IMR-90 (cell line): ENCODE measurements at regions not wholly inside any gene's neighbourhood (a gene's known extent, or its start where the extent isn't known, plus 50 kb on each side); places are given as distances from the start of the nearest gene placed in this dataset.

ENCODE experiments used
- ATAC-seq: fragments of 200-7000 bp; cut with Tn5 transposase; 2 replicates; pipeline ENCODE4 v1.9.1; 2020; ENCODE audit warnings: low read depth, mild to moderate bottlenecking, moderate library complexity
- BruUV-seq: library from RNA; stranded (reverse); fragments of 400-500 nt; replicated peaks from 2 replicates; lab custom pipeline; 2021; lab: Mats Ljungman, UMichigan
- CTCF ChIA-PET: fragments of 300-600 bp; formaldehyde crosslinking; extraction: SDS; loops from one replicate; lab custom pipeline; 2021; ENCODE audit warnings: antibody characterized with exemption; lab: Yijun Ruan, JAX
- POLR2A ChIA-PET: fragments of 300-600 bp; sonication (Branson Sonifier 250); formaldehyde crosslinking; loops from one replicate; lab custom pipeline; 2022; ENCODE audit warnings: antibody characterized with exemption; ENCODE audit not compliant: unreplicated experiment; lab: Charles Lee
- DNase-seq: peaks from one replicate; pipeline ENCODE4 v3.0.0; 2013
- H2AFZ ChIP-seq: replicated peaks from 2 replicates; pipeline ENCODE3; 2013; ENCODE audit warnings: low read length, mild to moderate bottlenecking; ENCODE audit not compliant: poor library complexity
- H2AK5ac ChIP-seq: 2 replicates; pipeline ENCODE4 v1.6.1; 2013; ENCODE audit warnings: low read depth, low read length, inconsistent platforms
- H2AK9ac ChIP-seq: replicated peaks from 2 replicates; pipeline ENCODE3; 2013; ENCODE audit warnings: mild to moderate bottlenecking, low read depth, low read length, moderate library complexity; ENCODE audit not compliant: poor library complexity
- H2BK120ac ChIP-seq: 2 replicates; pipeline ENCODE4 v1.6.1; 2013; ENCODE audit warnings: low read depth, low read length, inconsistent platforms
- H2BK15ac ChIP-seq: 3 replicates; pipeline ENCODE4 v1.6.1; 2013; ENCODE audit warnings: low read depth, low read length, inconsistent platforms
- H2BK20ac ChIP-seq: 2 replicates; pipeline ENCODE4 v1.6.1; 2013; ENCODE audit warnings: low read depth, mild to moderate bottlenecking, inconsistent platforms, low read length, moderate library complexity
- H2BK5ac ChIP-seq: 2 replicates; pipeline ENCODE4 v1.6.1; 2013; ENCODE audit warnings: mild to moderate bottlenecking, low read depth, low read length, inconsistent platforms; ENCODE audit not compliant: poor library complexity, severe bottlenecking
- H3K14ac ChIP-seq: replicated peaks from 2 replicates; pipeline ENCODE4 v1.6.1; 2013; ENCODE audit warnings: low read depth, low read length, inconsistent platforms
- H3K18ac ChIP-seq: 2 replicates; pipeline ENCODE4 v1.6.1; 2013; ENCODE audit warnings: low read depth, low read length, control low read depth
- H3K23ac ChIP-seq: 2 replicates; pipeline ENCODE4 v1.6.1; 2013; ENCODE audit warnings: low read depth, low read length, inconsistent platforms
- H3K27ac ChIP-seq: 2 replicates; pipeline ENCODE4 v1.5.1; 2013; ENCODE audit warnings: mild to moderate bottlenecking, control low read depth, low read length; ENCODE audit not compliant: insufficient read depth
- H3K27me3 ChIP-seq: 2 replicates; pipeline ENCODE4 v1.6.1; 2013; ENCODE audit warnings: low read length; ENCODE audit not compliant: control insufficient read depth, insufficient read depth
- H3K36me3 ChIP-seq: 2 replicates; pipeline ENCODE4 v1.6.1; 2013; ENCODE audit warnings: low read length, mixed read lengths; ENCODE audit not compliant: control insufficient read depth, insufficient read depth
- H3K4ac ChIP-seq: 2 replicates; pipeline ENCODE4 v1.6.1; 2013; ENCODE audit warnings: low read depth, low read length, inconsistent platforms
- H3K4me1 ChIP-seq: 2 replicates; pipeline ENCODE4 v1.6.1; 2013; ENCODE audit warnings: low read length, mixed read lengths; ENCODE audit not compliant: control insufficient read depth, insufficient read depth
- H3K4me2 ChIP-seq: 2 replicates; pipeline ENCODE4 v1.6.1; 2013; ENCODE audit warnings: low read depth, mild to moderate bottlenecking, control low read depth, low read length, moderate library complexity
- H3K4me3 ChIP-seq: 2 replicates; pipeline ENCODE4 v1.5.1; 2013; ENCODE audit warnings: low read depth, mild to moderate bottlenecking, control low read depth, low read length, moderate library complexity; ENCODE audit not compliant: insufficient read depth
- H3K56ac ChIP-seq: 2 replicates; pipeline ENCODE4 v1.6.1; 2013; ENCODE audit warnings: low read length, inconsistent platforms; ENCODE audit not compliant: insufficient read depth; ENCODE audit errors: extremely low read depth
- H3K79me1 ChIP-seq, 2 experiments: 2 replicates each; pipeline ENCODE4 v1.6.1; 2013; ENCODE audit warnings: low read length in 2 of 2, inconsistent platforms in 1 of 2, low read depth in 1 of 2
- H3K9ac ChIP-seq: 2 replicates; pipeline ENCODE4 v1.6.1; 2013; ENCODE audit warnings: low read depth, low read length, control low read depth
- H3K9me1 ChIP-seq: 2 replicates; pipeline ENCODE4 v1.6.1; 2013; ENCODE audit warnings: low read length, inconsistent platforms; ENCODE audit not compliant: insufficient read depth
- H3K9me3 ChIP-seq: 2 replicates; pipeline ENCODE4 v1.6.1; 2013; ENCODE audit warnings: low read length; ENCODE audit not compliant: control insufficient read depth, insufficient read depth
- H4K20me1 ChIP-seq: 2 replicates; pipeline ENCODE4 v1.6.1; 2013; ENCODE audit warnings: low read length, inconsistent platforms; ENCODE audit not compliant: insufficient read depth
- H4K5ac ChIP-seq: 2 replicates; pipeline ENCODE4 v1.6.1; 2013; ENCODE audit warnings: mild to moderate bottlenecking, low read depth, low read length, control low read depth
- H4K8ac ChIP-seq, 2 experiments: 2 replicates each; pipeline ENCODE4 v1.6.1; 2013; ENCODE audit warnings: low read depth in 2 of 2, low read length in 2 of 2, control low read depth in 1 of 2, inconsistent platforms in 1 of 2
- H4K91ac ChIP-seq: 2 replicates; pipeline ENCODE4 v1.6.1; 2013; ENCODE audit warnings: low read depth, low read length, inconsistent platforms; ENCODE audit not compliant: insufficient read depth
- BHLHE40 ChIP-seq: fragments of 150-350 bp; IDR thresholded peaks from 2 replicates; pipeline ENCODE4 v1.6.1; 2016; ENCODE audit warnings: mild to moderate bottlenecking, low read depth, low read length
- CEBPB ChIP-seq: IDR thresholded peaks from 2 replicates; pipeline ENCODE4 v1.6.1; 2012; ENCODE audit warnings: low read depth, low read length, improper control_type of control experiment
- CHD1 ChIP-seq: IDR thresholded peaks from 2 replicates; pipeline ENCODE4 v1.6.1; 2012; ENCODE audit warnings: low read depth, low read length, improper control_type of control experiment
- FOS ChIP-seq: fragments of 150-350 bp; IDR thresholded peaks from 2 replicates; pipeline ENCODE4 v1.6.1; 2016; ENCODE audit warnings: low read depth, low read length
- MAFK ChIP-seq: IDR thresholded peaks from 2 replicates; pipeline ENCODE4 v1.6.1; 2012; ENCODE audit warnings: low read depth, low read length, improper control_type of control experiment
- MAZ ChIP-seq: IDR thresholded peaks from 2 replicates; pipeline ENCODE4 v1.6.1; 2012; ENCODE audit warnings: low read depth, mild to moderate bottlenecking, low read length, improper control_type of control experiment, moderate library complexity, borderline replicate concordance
- MXI1 ChIP-seq: IDR thresholded peaks from 2 replicates; pipeline ENCODE4 v1.6.1; 2012; ENCODE audit warnings: low read depth, mild to moderate bottlenecking, low read length, moderate library complexity, borderline replicate concordance
- NFE2L2 ChIP-seq: fragments of 150-350 bp; IDR thresholded peaks from 2 replicates; pipeline ENCODE4 v1.6.1; 2016; ENCODE audit warnings: low read depth, mild to moderate bottlenecking, low read length
- POLR2A ChIP-seq: IDR thresholded peaks from 2 replicates; pipeline ENCODE4 v1.6.1; 2012; ENCODE audit warnings: mild to moderate bottlenecking, low read depth, low read length
- RAD21 ChIP-seq: IDR thresholded peaks from 2 replicates; pipeline ENCODE4 v1.6.1; 2012; ENCODE audit warnings: low read length, improper control_type of control experiment
- RCOR1 ChIP-seq: IDR thresholded peaks from 2 replicates; pipeline ENCODE4 v1.6.1; 2012; ENCODE audit warnings: mild to moderate bottlenecking, low read length, improper control_type of control experiment; ENCODE audit not compliant: insufficient replicate concordance
- RFX5 ChIP-seq: IDR thresholded peaks from 2 replicates; pipeline ENCODE4 v1.8.0; 2012; ENCODE audit warnings: low read depth, mild to moderate bottlenecking, low read length, moderate library complexity
- SMC3 ChIP-seq: fragments of 150-350 bp; IDR thresholded peaks from 2 replicates; pipeline ENCODE4 v1.6.1; 2016; ENCODE audit warnings: low read depth, mild to moderate bottlenecking, antibody characterized with exemption, low read length, moderate library complexity
- WGBS, 2 experiments: methylation state at CpG; one replicate each; pipeline versions ENCODE4 v1.1.5 to v1.1.7; 2013; ENCODE audit warnings: missing lambda C conversion rate in 2 of 2; ENCODE audit not compliant: insufficient read length in 1 of 2; ENCODE audit errors: extremely low coverage in 2 of 2; 5-methylcytosine and 5-hydroxymethylcytosine counted together
- dilution Hi-C: fragments of 300-500 bp; cut with HindIII; formaldehyde crosslinking; loops from one replicate; pipeline ENCODE4 v1.14.3; 2018; ENCODE audit warnings: low sequenced_read_pairs; ENCODE audit not compliant: unreplicated experiment
- in situ Hi-C: fragments of 300-500 bp; cut with MboI; formaldehyde crosslinking; loops from 3 replicates; pipeline ENCODE4 v1.14.3; 2019; ENCODE audit warnings: low sequenced_read_pairs, inconsistent platforms, mixed read lengths
- intact Hi-C: fragments of 100-400 bp; cut with micrococcal nuclease; formaldehyde crosslinking; loops from 2 replicates; pipeline ENCODE4 v1.10.0; 2022
- TF ChIP-seq, protein P1 (sequence below): conservative IDR thresholded peaks from 2 replicates; pipeline ENCODE4 v1.5.1; 2012; ENCODE audit warnings: mild to moderate bottlenecking, low read depth, low read length, improper control_type of control experiment
- TF ChIP-seq, protein P2 (sequence below): fragments of 150-350 bp; IDR thresholded peaks from 2 replicates; pipeline ENCODE4 v1.6.1; 2017; ENCODE audit warnings: mild to moderate bottlenecking, antibody characterized with exemption, low read length, low read depth
- TF ChIP-seq, protein P3 (sequence below): fragments of 150-350 bp; IDR thresholded peaks from 2 replicates; pipeline ENCODE4 v1.6.1; 2016; ENCODE audit warnings: low read depth, mild to moderate bottlenecking, low read length, moderate library complexity, borderline replicate concordance

DNA sequence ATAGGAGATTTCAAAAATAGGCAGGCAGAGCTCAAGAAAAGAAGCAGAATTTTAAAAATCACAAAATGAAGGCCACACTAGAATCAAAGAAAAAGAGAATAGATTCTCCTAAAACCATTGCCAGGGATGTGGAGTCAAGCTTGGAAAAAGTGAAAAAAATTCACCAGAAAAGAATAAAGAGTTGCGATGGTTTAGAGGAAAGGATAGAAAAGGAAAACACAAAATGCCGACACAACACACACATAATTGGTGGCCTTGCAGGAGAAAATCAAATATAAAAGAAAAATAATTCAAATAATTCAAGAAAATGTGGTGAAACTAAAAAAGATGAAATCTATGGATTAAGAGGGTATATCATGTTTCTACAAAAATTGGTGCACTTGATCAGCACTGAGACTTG, 181.6 kb upstream of the C14orf180 start:
- ChIA-PET POLR2A (no interaction called here), CTCF (no interaction called here)
- TF ChIP-seq, protein P1, sequence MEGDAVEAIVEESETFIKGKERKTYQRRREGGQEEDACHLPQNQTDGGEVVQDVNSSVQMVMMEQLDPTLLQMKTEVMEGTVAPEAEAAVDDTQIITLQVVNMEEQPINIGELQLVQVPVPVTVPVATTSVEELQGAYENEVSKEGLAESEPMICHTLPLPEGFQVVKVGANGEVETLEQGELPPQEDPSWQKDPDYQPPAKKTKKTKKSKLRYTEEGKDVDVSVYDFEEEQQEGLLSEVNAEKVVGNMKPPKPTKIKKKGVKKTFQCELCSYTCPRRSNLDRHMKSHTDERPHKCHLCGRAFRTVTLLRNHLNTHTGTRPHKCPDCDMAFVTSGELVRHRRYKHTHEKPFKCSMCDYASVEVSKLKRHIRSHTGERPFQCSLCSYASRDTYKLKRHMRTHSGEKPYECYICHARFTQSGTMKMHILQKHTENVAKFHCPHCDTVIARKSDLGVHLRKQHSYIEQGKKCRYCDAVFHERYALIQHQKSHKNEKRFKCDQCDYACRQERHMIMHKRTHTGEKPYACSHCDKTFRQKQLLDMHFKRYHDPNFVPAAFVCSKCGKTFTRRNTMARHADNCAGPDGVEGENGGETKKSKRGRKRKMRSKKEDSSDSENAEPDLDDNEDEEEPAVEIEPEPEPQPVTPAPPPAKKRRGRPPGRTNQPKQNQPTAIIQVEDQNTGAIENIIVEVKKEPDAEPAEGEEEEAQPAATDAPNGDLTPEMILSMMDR, result no peak
- TF ChIP-seq CEBPB (no peak), MXI1 (no peak), MAFK (no peak), BHLHE40 (no peak), SMC3 (no peak), FOS (no peak), CHD1 (no peak), POLR2A (no peak), RAD21 (no peak), NFE2L2 (no peak), RCOR1 (no peak), MAZ (no peak), RFX5 (no peak)
- TF ChIP-seq, protein P2, sequence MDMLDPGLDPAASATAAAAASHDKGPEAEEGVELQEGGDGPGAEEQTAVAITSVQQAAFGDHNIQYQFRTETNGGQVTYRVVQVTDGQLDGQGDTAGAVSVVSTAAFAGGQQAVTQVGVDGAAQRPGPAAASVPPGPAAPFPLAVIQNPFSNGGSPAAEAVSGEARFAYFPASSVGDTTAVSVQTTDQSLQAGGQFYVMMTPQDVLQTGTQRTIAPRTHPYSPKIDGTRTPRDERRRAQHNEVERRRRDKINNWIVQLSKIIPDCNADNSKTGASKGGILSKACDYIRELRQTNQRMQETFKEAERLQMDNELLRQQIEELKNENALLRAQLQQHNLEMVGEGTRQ, result no peak
- TF ChIP-seq, protein P3, sequence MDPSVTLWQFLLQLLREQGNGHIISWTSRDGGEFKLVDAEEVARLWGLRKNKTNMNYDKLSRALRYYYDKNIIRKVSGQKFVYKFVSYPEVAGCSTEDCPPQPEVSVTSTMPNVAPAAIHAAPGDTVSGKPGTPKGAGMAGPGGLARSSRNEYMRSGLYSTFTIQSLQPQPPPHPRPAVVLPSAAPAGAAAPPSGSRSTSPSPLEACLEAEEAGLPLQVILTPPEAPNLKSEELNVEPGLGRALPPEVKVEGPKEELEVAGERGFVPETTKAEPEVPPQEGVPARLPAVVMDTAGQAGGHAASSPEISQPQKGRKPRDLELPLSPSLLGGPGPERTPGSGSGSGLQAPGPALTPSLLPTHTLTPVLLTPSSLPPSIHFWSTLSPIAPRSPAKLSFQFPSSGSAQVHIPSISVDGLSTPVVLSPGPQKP, result no peak
- H3K14ac ChIP-seq, result no peak overlapping the region
- no peak overlapping the region for H2BK120ac ChIP-seq
- no peaks in the 10 kb centered on the region for H3K27me3 ChIP-seq
- no peak for ATAC-seq
- H4K20me1 ChIP-seq, result no peaks in the 10 kb centered on the region
- no peak overlapping the region for H3K23ac ChIP-seq
- no peak overlapping the region for H2BK20ac ChIP-seq
- H3K9me3 ChIP-seq, result peaks cover 46% of the 10 kb centered on the region
- H4K5ac ChIP-seq, result no peak overlapping the region
- H2AK5ac ChIP-seq, result no peak overlapping the region
- H3K9me1 ChIP-seq, result no peaks in the 10 kb centered on the region
- no peaks in the 10 kb centered on the region for H3K79me1 ChIP-seq
- H2AK9ac ChIP-seq, result no peak overlapping the region
- no peak overlapping the region for H3K4me2 ChIP-seq
- no peak overlapping the region for H4K8ac ChIP-seq
- no peak overlapping the region for H3K4me3 ChIP-seq
- no peak overlapping the region for H4K91ac ChIP-seq
- no peak for DNase-seq
- H3K18ac ChIP-seq, result no peak overlapping the region
- dilution Hi-C loops (no loop called here), in situ Hi-C loops (no loop called here), intact Hi-C loops (no loop called here)
- BruUV-seq, result no TSS peak
- H2AFZ ChIP-seq, result no peak overlapping the region
- WGBS, 2 experiments, result no CpG with 5 or more reads among the region's 2 CpGs
- no peaks in the 10 kb centered on the region for H3K4me1 ChIP-seq
- H2BK15ac ChIP-seq, result no peak overlapping the region
- H3K4ac ChIP-seq, result no peak overlapping the region
- no peak overlapping the region for H3K56ac ChIP-seq
- no peaks in the 10 kb centered on the region for H3K36me3 ChIP-seq
- no peak overlapping the region for H3K9ac ChIP-seq
- no peak overlapping the region for H3K27ac ChIP-seq
- no peak overlapping the region for H2BK5ac ChIP-seq
